Spinal cord (tissue), 9 donors: ENCODE measurements at regions not wholly inside any gene's neighbourhood (a gene's known extent, or its start where the extent isn't known, plus 50 kb on each side); places are given as distances from the start of the nearest gene placed in this dataset.

ENCODE experiments used
- DNase-seq, 6 donors: peaks; one replicate each; pipeline versions ENCODE4 v3.0.0 to v3.0.0-alpha.2; 2013 to 2015; ENCODE audit warnings: low spot score in 6 of 6, low read depth in 4 of 6
- H3K27ac ChIP-seq: one replicate; pipeline ENCODE4 v1.5.1; 2013; ENCODE audit warnings: low read depth, low read length, control low read depth
- H3K27me3 ChIP-seq: one replicate; pipeline ENCODE4 v1.6.1; 2013; ENCODE audit warnings: low read length; ENCODE audit not compliant: control insufficient read depth, insufficient read depth
- H3K36me3 ChIP-seq: one replicate; pipeline ENCODE4 v1.6.1; 2013; ENCODE audit warnings: low read length; ENCODE audit not compliant: control insufficient read depth, insufficient read depth
- H3K4me1 ChIP-seq: one replicate; pipeline ENCODE4 v1.6.1; 2013; ENCODE audit warnings: low read length; ENCODE audit not compliant: control insufficient read depth, insufficient read depth
- H3K4me3 ChIP-seq: one replicate; pipeline ENCODE4 v1.5.1; 2013; ENCODE audit warnings: low read depth, low read length, control low read depth
- H3K9me3 ChIP-seq: one replicate; pipeline ENCODE4 v1.6.1; 2013; ENCODE audit warnings: low read length; ENCODE audit not compliant: control insufficient read depth, insufficient read depth
- WGBS: methylation state at CpG from one replicate; pipeline ENCODE4 v1.1.5; 2013; ENCODE audit warnings: missing lambda C conversion rate; ENCODE audit not compliant: insufficient coverage; 5-methylcytosine and 5-hydroxymethylcytosine counted together
- donor health status: healthy.

DNA sequence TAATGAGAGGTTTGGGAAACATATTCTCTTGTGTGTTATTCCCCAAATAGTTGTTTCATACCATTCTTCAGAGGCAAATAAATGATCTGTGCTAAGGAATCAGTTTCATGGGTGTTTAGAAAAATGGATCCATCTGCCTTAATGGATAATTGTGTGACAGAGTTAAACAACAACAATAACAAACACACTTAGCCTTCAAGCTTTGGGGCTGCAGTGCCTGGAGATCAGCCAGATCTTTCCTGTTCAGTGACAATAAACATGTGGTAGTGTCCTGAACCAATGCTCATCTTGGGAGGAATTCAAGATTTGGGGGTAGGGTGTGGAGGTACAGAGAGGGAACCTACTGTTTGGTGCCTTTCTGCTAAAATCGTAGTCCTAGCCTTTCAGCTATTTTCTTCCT, 93.7 kb upstream of the PRICKLE1 start:
- no peak overlapping the region for H3K4me3 ChIP-seq
- no peaks in the 10 kb centered on the region for H3K27me3 ChIP-seq
- H3K4me1 ChIP-seq = no peaks in the 10 kb centered on the region
- H3K9me3 ChIP-seq = no peaks in the 10 kb centered on the region
- H3K27ac ChIP-seq = no peak overlapping the region
- no peak for DNase-seq
- 40% methylated on average over 1 of the region's 1 CpG for WGBS
- H3K36me3 ChIP-seq = no peaks in the 10 kb centered on the region

DNA sequence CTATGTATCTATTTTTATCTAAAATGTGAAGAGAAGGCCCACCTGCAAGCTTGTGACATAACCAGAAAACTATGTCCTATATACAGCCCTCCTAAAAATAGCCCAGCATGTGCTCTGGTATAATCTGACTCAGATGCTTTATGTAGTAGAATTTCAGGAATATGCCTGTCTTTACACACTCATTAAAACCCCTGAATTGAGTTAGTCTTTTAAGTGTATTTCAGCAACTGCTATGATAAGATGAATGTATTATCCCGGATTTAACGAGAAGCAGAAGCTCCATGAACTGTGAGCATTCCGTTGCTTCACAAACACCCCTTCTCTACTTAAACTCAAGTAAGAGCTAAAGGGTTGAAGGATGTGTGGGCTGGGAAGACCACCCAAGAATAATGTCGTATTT, 89.9 kb upstream of the PRICKLE1 start:
- Histone ChIP-seq H3K27me3 (no peaks in the 10 kb centered on the region), H3K36me3 (no peaks in the 10 kb centered on the region), H3K4me3 (no peak overlapping the region), H3K27ac (peak overlapping the region; percentile 6), H3K9me3 (no peaks in the 10 kb centered on the region), H3K4me1 (no peaks in the 10 kb centered on the region)
- no CpG with 5 or more reads among the region's 4 CpGs for WGBS
- peak in 1 of 6 donors; percentile 26 for DNase-seq

DNA sequence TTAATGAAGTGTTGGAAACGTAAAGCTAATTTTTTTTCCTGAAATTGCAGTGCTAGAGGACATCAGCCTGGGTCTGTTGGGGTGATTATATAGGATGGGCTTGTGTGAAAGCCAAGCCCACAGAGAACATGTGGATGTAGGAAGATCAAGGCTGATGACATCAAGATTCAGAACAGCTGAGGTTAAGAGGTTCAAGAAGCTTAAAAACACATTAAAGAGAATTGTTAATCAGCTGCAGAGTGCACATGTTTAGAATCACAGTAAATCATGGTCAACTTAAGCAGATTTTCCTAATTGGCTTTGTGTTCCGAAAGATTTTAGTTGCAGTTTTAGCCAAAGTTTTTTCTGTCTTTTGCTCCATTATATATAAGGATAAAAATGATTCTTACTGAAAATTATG, 87.9 kb upstream of the PRICKLE1 start:
- H3K27me3 ChIP-seq = no peaks in the 10 kb centered on the region
- DNase-seq = no peak
- WGBS = 82% methylated on average over 1 of the region's 2 CpGs
- no peak overlapping the region for H3K4me3 ChIP-seq
- no peaks in the 10 kb centered on the region for H3K36me3 ChIP-seq
- H3K4me1 ChIP-seq = no peaks in the 10 kb centered on the region
- H3K9me3 ChIP-seq = no peaks in the 10 kb centered on the region
- no peak overlapping the region for H3K27ac ChIP-seq

DNA sequence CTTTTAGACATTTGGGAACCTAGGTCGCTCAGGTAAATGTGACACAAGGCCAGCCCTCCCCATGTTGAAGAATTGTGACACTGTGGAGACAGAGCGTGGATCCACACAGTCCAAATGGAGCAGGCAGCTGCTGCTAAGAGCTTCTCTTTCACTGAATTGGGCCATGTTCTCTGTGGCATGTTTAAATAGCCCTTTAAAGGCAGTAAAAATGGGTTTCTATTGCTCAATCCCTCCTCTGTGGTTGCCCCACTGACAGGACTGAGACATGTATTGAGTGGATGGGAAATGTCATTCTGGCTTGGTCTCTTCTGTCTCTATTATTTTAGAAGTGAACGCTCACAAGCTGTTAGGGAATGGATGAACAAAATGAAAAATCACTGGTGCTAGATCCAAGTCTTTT, 84.0 kb upstream of the PRICKLE1 start:
- H3K9me3 ChIP-seq = no peaks in the 10 kb centered on the region
- no peak overlapping the region for H3K27ac ChIP-seq
- no peaks in the 10 kb centered on the region for H3K4me1 ChIP-seq
- H3K36me3 ChIP-seq = no peaks in the 10 kb centered on the region
- DNase-seq = no peak
- 80% methylated on average over 2 of the region's 3 CpGs for WGBS
- no peaks in the 10 kb centered on the region for H3K27me3 ChIP-seq
- H3K4me3 ChIP-seq = no peak overlapping the region

DNA sequence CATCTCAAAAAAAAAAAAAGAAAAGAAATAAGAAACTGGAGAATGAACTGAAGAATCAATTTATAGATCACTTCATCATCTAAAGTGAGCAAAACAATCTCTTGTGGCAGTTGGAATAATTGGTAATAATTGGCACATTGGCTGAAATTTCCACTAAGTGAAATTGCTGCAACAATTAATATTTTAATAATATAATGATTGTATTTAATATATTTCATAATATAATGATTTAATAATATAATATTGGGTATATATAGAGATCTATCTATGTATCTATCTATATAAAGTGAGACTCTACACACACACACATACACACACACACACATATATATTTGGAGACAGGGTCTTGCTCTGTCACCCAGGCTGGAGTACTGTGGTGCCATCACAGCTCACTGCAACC, 81.2 kb upstream of the PRICKLE1 start:
- Histone ChIP-seq H3K27ac (no peak overlapping the region), H3K4me3 (no peak overlapping the region), H3K9me3 (no peaks in the 10 kb centered on the region), H3K36me3 (no peaks in the 10 kb centered on the region), H3K4me1 (no peaks in the 10 kb centered on the region), H3K27me3 (no peaks in the 10 kb centered on the region)
- DNase-seq = no peak

DNA sequence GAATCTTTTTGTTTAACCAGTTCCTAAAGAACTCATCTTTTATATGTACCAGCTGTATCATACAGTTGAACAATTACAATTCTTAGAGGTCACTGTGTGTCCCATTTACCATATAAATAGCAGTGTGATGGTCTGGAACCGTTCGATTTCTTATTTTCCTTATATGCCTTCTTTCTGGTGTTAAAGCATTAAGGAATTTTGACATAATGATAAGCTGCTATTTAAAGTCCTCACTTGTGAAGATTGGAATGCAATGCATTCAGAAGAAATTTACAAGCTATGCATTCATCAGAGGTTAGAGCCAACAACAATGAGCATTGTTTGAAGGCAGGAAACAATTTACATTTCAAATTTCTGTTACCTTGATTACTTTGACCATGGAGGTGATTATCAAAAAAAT, 80.0 kb upstream of the PRICKLE1 start:
- Histone ChIP-seq H3K36me3 (no peaks in the 10 kb centered on the region), H3K9me3 (no peaks in the 10 kb centered on the region), H3K27me3 (no peaks in the 10 kb centered on the region), H3K4me3 (no peak overlapping the region), H3K27ac (no peak overlapping the region), H3K4me1 (no peaks in the 10 kb centered on the region)
- no CpG with 5 or more reads among the region's 2 CpGs for WGBS
- DNase-seq = no peak

DNA sequence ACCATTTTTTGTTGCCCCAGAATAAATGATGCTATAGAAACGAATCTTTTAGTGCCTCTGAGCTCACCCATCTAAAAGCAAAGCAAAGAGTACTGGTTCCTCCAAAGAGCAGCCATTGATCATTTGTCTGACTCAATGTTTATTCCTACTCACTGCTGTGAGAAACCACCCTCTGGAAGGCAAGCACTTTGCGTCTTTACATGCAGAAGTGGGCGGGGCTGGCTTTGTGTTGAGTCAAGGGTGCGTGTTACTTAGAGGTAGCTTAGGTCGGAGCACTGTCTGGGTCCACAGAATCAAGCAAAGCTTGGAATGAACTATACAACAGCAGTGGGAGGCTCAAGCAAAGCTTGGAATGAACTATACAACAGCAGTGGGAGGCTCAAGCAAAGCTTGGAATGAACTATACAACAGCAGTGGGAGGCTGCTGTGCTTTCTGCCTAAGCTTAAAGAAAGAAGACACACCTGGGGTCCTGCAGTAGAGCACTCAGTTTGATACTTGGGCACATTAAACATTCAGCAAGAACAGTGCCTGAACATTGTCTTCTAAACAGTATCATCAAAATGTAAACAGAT, 77.2 kb upstream of the PRICKLE1 start:
- Histone ChIP-seq H3K36me3 (no peaks in the 10 kb centered on the region), H3K4me1 (no peaks in the 10 kb centered on the region), H3K9me3 (no peaks in the 10 kb centered on the region), H3K27me3 (no peaks in the 10 kb centered on the region), H3K4me3 (no peak overlapping the region), H3K27ac (no peak overlapping the region)
- 50% methylated on average over 5 of the region's 5 CpGs for WGBS
- no peak for DNase-seq

DNA sequence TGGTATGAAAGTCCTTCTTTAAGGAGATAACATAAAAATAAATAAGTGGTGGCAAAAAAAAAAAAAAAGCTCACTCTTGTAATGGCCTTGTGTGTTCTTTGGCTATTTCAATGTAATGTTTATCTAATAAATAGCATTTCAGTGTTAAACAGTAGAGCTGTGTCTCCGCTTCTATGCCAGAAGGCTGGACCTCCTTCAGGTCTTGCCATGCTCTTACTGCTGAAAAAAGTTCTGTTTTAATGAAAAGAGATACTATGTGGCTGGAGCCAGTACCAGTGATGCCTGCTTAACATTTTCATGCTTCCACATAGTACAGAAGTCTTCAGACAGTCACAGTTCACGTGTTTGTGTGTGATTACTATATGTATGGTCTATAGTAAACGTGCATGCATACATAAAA, 74.1 kb upstream of the PRICKLE1 start:
- Histone ChIP-seq H3K36me3 (no peaks in the 10 kb centered on the region), H3K27me3 (no peaks in the 10 kb centered on the region), H3K9me3 (no peaks in the 10 kb centered on the region), H3K4me1 (no peaks in the 10 kb centered on the region), H3K27ac (no peak overlapping the region), H3K4me3 (no peak overlapping the region)
- WGBS = no CpG with 5 or more reads among the region's 3 CpGs
- peak in 1 of 6 donors; percentile 26 for DNase-seq

DNA sequence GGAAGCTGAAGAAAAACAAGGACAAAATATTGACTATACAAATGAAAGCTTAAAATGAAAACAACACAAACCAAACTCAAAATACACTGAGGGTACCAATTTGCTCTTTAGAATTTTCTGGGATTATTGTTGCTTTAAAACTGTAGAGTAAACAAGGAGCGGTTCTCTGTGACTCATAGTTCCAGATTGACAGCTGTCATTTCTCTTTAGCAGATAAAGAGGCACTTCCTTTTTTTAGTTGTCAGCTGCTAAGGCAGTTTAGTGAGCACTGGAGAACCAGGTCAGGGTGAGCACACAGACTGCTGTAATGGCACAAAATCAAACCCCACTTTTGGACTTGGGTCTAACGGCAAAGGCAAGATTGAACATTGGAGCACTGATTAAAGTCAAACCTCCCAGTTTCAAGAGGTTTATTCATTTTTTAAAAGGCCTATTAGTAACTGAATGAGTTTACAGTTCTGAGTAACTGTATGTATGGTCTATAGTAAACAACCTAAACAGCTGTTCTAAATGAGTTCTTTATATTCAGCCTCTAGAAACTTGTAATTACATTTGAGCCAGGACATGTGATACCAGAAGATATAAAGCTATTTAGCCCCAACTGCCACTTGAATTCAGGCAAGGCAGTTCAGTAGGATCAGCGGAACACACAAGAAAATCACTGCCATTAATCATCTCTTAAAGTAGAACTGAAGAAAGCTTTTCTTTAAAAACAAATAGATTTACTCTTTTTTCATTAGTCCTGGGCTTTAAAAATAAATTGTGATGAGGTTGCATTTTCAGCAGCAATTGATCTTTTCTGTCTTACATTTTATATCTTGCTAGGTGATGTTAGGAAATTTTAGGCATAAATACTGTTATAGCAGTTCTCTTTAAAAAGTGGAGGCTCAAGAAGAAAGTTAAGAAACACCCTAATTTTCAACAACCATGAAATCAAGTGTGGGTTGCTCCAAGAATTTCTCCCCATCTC, 71.7 kb upstream of the PRICKLE1 start:
- Histone ChIP-seq H3K4me1 (no peaks in the 10 kb centered on the region), H3K4me3 (no peak overlapping the region), H3K27me3 (no peaks in the 10 kb centered on the region), H3K9me3 (no peaks in the 10 kb centered on the region), H3K36me3 (no peaks in the 10 kb centered on the region), H3K27ac (no peak overlapping the region)
- peak in 2 of 6 donors; percentile 18 to 20 for DNase-seq
- WGBS = no CpG with 5 or more reads among the region's 3 CpGs

DNA sequence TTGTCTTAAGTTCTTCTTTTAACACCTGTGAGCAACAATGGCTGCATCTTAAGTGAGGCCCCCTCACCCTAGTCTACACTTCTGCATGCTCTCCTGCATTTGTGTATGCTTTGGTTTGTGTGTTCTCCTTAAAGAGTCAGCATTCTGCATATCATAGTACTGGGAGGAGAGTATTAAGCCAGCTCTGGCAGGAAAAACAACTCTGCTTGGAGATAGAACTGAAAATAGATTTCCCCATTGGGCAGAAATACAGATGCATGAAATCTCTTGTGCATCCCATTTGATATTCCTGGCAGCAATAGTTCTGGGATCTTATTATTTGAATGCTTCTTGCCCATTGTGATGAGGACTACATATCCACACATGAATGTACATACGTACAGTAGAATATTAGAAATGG, 70.6 kb upstream of the PRICKLE1 start:
- no peak overlapping the region for H3K27ac ChIP-seq
- WGBS = no CpG with 5 or more reads among the region's 1 CpG
- no peaks in the 10 kb centered on the region for H3K4me1 ChIP-seq
- H3K9me3 ChIP-seq = no peaks in the 10 kb centered on the region
- no peaks in the 10 kb centered on the region for H3K27me3 ChIP-seq
- DNase-seq = peak in 1 of 6 donors; percentile 28
- H3K4me3 ChIP-seq = no peak overlapping the region
- no peaks in the 10 kb centered on the region for H3K36me3 ChIP-seq
